ENCODE measurements at regions not wholly inside any gene's neighbourhood (a gene's known extent, or its start where the extent isn't known, plus 50 kb on each side); places are given as distances from the start of the nearest gene placed in this dataset.
"Not testable (repeated sequence)": the region's sequence is repeated elsewhere in the genome, so short reads cannot be mapped to it uniquely, and the experiment has no call there.

- no peak for DNase-seq (ENCODE audit: low read depth)
- TF ChIP-seq CTCF (IDR thresholded peaks at IDR 0.05; ENCODE audit: control insufficient read depth, extremely low read depth, insufficient read depth) = no peak
- no peak overlapping the region for H3K4me3 ChIP-seq (ENCODE audit: low read depth, low read length)
These were observed 833.5 kb upstream of the IGFBP7 start for GRCh38 chr4:57943682-57944081.

GRCh38 chr4:57937326-57937725, 827.1 kb upstream of the IGFBP7 start:
- not testable (repeated sequence) for DNase-seq (ENCODE audit: low read depth); H3K4me3 ChIP-seq (ENCODE audit: low read depth, low read length)

GRCh38 chr4:57926311-57926710, 816.1 kb upstream of the IGFBP7 start:
- H3K4me3 ChIP-seq (ENCODE audit: low read depth, low read length) = no peak overlapping the region
- TF ChIP-seq CTCF (IDR thresholded peaks at IDR 0.05; ENCODE audit: control insufficient read depth, extremely low read depth, insufficient read depth) = no peak
- no peak for DNase-seq (ENCODE audit: low read depth)

GRCh38 chr4:57924951-57925350, 814.8 kb upstream of the IGFBP7 start:
- H3K4me3 ChIP-seq (ENCODE audit: low read depth, low read length) = no peak overlapping the region
- no peak for DNase-seq (ENCODE audit: low read depth)
- TF ChIP-seq CTCF (IDR thresholded peaks at IDR 0.05; ENCODE audit: control insufficient read depth, extremely low read depth, insufficient read depth) = no peak

GRCh38 chr4:57916479-57916878, 806.3 kb upstream of the IGFBP7 start:
- no peak for TF ChIP-seq CTCF (IDR thresholded peaks at IDR 0.05; ENCODE audit: control insufficient read depth, extremely low read depth, insufficient read depth)
- no peak overlapping the region for H3K4me3 ChIP-seq (ENCODE audit: low read depth, low read length)
- DNase-seq (ENCODE audit: low read depth) = no peak

- DNase-seq (ENCODE audit: low read depth) = no peak
- no peak for TF ChIP-seq CTCF (IDR thresholded peaks at IDR 0.05; ENCODE audit: control insufficient read depth, extremely low read depth, insufficient read depth)
- H3K4me3 ChIP-seq (ENCODE audit: low read depth, low read length) = no peak overlapping the region
These were observed 801.0 kb upstream of the IGFBP7 start for GRCh38 chr4:57911203-57911602.

- H3K4me3 ChIP-seq (ENCODE audit: low read depth, low read length) = no peak overlapping the region
- DNase-seq (ENCODE audit: low read depth) = no peak
- TF ChIP-seq CTCF (IDR thresholded peaks at IDR 0.05; ENCODE audit: control insufficient read depth, extremely low read depth, insufficient read depth) = no peak
These were observed 800.0 kb upstream of the IGFBP7 start for GRCh38 chr4:57910151-57910550.

GRCh38 chr4:57905965-57906364, 795.8 kb upstream of the IGFBP7 start:
- no peak overlapping the region for H3K4me3 ChIP-seq (ENCODE audit: low read depth, low read length)
- no peak for TF ChIP-seq CTCF (IDR thresholded peaks at IDR 0.05; ENCODE audit: control insufficient read depth, extremely low read depth, insufficient read depth)
- DNase-seq (ENCODE audit: low read depth) = no peak

Data from LNCaP clone FGC (cell line).